Heart left ventricle (tissue), 16 donors: ENCODE measurements at regions not wholly inside any gene's neighbourhood (a gene's known extent, or its start where the extent isn't known, plus 50 kb on each side); places are given as distances from the start of the nearest gene placed in this dataset.

Experiments
- ATAC-seq, 4 donors: fragments of 200-7000 bp; cut with Tn5 transposase; one replicate each; pipeline ENCODE4 v1.9.1; 2020 to 2022; ENCODE audit warnings: moderate library complexity in 4 of 4, mild to moderate bottlenecking in 3 of 4, moderate number of reproducible peaks in 1 of 4
- DNase-seq, 5 donors: peaks; one replicate each; pipeline ENCODE4 v3.0.0-alpha.2; 2020
- H3K27ac ChIP-seq, 12 donors: fragments of 200-600 bp; sonication (generic) in 4 of 12; one replicate each; pipeline versions ENCODE4 v1.5.0 to v1.8.0; 2016 to 2022; ENCODE audit warnings: mild to moderate bottlenecking in 2 of 12
- H3K27me3 ChIP-seq, 9 donors: fragments of 200-600 bp; sonication (generic) in 2 of 9; one replicate each; pipeline versions ENCODE4 v1.5.1 to v1.8.0; 2016 to 2022; ENCODE audit warnings: mild to moderate bottlenecking in 3 of 9
- H3K36me3 ChIP-seq, 9 donors: fragments of 200-600 bp; sonication (generic) in 2 of 9; one replicate each; pipeline versions ENCODE4 v1.5.0 to v1.8.0; 2018 to 2022; ENCODE audit warnings: mild to moderate bottlenecking in 2 of 9
- H3K4me1 ChIP-seq, 12 donors: fragments of 200-600 bp; sonication (generic) in 4 of 12; one replicate each; pipeline versions ENCODE4 v1.5.0 to v1.8.0; 2016 to 2022; ENCODE audit warnings: mild to moderate bottlenecking in 3 of 12
- H3K4me3 ChIP-seq, 12 donors: fragments of 200-600 bp; sonication (generic) in 4 of 12; one replicate each; pipeline versions ENCODE4 v1.5.0 to v1.8.0; 2017 to 2022; ENCODE audit warnings: mild to moderate bottlenecking in 9 of 12, moderate library complexity in 4 of 12
- H3K9me3 ChIP-seq, 12 donors: fragments of 200-600 bp; sonication (generic) in 4 of 12; one replicate each; pipeline versions ENCODE4 v1.5.0 to v1.8.0; 2016 to 2022; ENCODE audit warnings: mild to moderate bottlenecking in 1 of 12
- POLR2A ChIP-seq, 2 donors: fragments of 450-650 bp; IDR thresholded peaks; one replicate each; pipeline ENCODE4 v1.6.1; 2017; ENCODE audit warnings: antibody characterized with exemption in 2 of 2, mild to moderate bottlenecking in 2 of 2, moderate library complexity in 2 of 2
- WGBS, 4 donors: extraction: QIAGEN DNeasy Blood & Tissue Kit in 2 of 4; methylation state at CpG; one replicate each; pipeline versions ENCODE4 v1.1.5 to v1.1.7; 2013 to 2018; 5-methylcytosine and 5-hydroxymethylcytosine counted together
- intact Hi-C, 10 donors: fragments of 100-400 bp; cut with DNase I; formaldehyde crosslinking; loops; one replicate each; pipeline versions ENCODE4 v1.11.1 to v1.14.2; 2022
- TF ChIP-seq, protein P1 (sequence below), 12 donors: fragments of 200-600 bp; sonication (generic) in 4 of 12; IDR thresholded peaks; one replicate each; pipeline versions ENCODE4 v1.5.0 to v1.8.0; 2018 to 2022; ENCODE audit warnings: antibody characterized with exemption in 12 of 12, mild to moderate bottlenecking in 5 of 12
- donor health status: ischemic (EF 13 %, LVEDD 7.1; RV severe dilation, severe dysfunction).
- donor health status: healthy with polysubstance abuse.
- donor health status: DM: no; HTN: yes; CAD: no.
- donor health status: DM: no; HTN: no; CAD: no.
- donor health status: ischemic (EF 25% LVEDD 6.9; RV normal size, moderate dysfunction).
- donor health status: ischemic (EF 25% LVEDD 5.7; RV mildly dilated, moderate dysfunction).
- donor health status: healthy.
- donor health status: DM: yes; HTN: yes; CAD: no.
- donor health status: ischemic (EF 35%, LVEDD 5.7; RV mildly dilated, moderate dysfunction).
- donor health status: nonischemic (EF 11% LVEDD 7.7; RV severe dilation, severe dysfunction).
- donor health status: DM: yes; HTN: yes; CAD: no.
- donor health status: PGD.
- donor health status: ischemic (EF 29% LVEDD 5.4; RV normal size, mild dysfunction).
- donor health status: nonischemic (EF 23%, LVEDD 6.1; RV moderate dilation, normal function).

DNA sequence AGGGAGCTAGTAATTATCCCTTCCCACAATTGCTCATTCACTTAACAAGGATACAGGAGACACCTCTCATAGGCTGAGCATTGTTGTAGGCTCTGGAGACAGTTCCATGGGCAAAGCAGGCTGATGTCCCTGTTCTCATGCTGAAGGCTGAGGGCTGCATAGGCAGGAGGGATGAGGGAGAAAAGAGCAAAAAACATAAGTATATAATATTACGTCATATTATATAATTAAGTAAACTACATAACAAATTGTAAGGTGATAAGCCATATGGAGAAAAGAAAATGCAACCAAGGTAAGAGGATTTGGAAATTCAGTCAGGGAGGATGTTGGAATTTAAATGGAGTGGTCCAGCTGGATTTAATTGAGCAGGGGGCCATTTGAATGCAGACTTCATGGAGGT is 380.6 kb upstream of the ST6GAL2 start:
- Histone ChIP-seq H3K36me3 (no peaks in the 10 kb centered on the region), H3K9me3 (peaks cover 0 to 7% (median 0%) of the 10 kb centered on the region in 12 donors), H3K27me3 (no peaks in the 10 kb centered on the region), H3K4me3 (no peak overlapping the region), H3K27ac (no peak overlapping the region), H3K4me1 (no peaks in the 10 kb centered on the region)
- TF ChIP-seq POLR2A (IDR thresholded peaks at IDR 0.05): no peak
- intact Hi-C loops: no loop called here
- DNase-seq (no peak), ATAC-seq (no peak)
- WGBS, 4 donors: 92 to 98% (median 94%) methylated on average over 1 of the region's 1 CpG

DNA sequence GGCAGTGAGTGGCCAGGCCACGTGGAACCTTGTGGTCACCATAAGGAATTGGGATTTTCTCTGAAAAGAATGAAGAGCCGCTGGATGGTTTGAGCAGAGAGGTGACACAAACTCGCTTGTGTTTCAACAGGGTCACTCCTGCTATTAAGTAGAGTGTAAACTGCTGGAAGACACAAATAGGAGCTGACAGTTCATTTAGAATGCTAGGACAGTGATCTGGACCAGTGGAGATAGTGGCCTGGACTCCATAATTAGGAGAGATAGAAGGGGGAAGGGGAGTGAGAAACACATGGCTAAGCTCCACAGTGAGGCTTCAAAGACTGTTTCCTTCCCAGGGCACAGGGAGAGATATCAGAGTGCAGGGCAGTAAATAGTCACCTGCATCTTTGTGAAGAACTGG is 381.1 kb upstream of the ST6GAL2 start:
- intact Hi-C loops: no loop called here
- Histone ChIP-seq H3K4me1 (no peaks in the 10 kb centered on the region), H3K27me3 (no peaks in the 10 kb centered on the region), H3K9me3 (peaks cover 0 to 7% (median 0%) of the 10 kb centered on the region in 12 donors), H3K36me3 (no peaks in the 10 kb centered on the region), H3K27ac (no peak overlapping the region), H3K4me3 (no peak overlapping the region)
- no peak for ATAC-seq
- WGBS, 4 donors: 81 to 94% (median 86%) methylated on average over 3 of the region's 3 CpGs
- TF ChIP-seq, protein P1, sequence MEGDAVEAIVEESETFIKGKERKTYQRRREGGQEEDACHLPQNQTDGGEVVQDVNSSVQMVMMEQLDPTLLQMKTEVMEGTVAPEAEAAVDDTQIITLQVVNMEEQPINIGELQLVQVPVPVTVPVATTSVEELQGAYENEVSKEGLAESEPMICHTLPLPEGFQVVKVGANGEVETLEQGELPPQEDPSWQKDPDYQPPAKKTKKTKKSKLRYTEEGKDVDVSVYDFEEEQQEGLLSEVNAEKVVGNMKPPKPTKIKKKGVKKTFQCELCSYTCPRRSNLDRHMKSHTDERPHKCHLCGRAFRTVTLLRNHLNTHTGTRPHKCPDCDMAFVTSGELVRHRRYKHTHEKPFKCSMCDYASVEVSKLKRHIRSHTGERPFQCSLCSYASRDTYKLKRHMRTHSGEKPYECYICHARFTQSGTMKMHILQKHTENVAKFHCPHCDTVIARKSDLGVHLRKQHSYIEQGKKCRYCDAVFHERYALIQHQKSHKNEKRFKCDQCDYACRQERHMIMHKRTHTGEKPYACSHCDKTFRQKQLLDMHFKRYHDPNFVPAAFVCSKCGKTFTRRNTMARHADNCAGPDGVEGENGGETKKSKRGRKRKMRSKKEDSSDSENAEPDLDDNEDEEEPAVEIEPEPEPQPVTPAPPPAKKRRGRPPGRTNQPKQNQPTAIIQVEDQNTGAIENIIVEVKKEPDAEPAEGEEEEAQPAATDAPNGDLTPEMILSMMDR (IDR thresholded peaks at IDR 0.05): no peak
- TF ChIP-seq POLR2A (IDR thresholded peaks at IDR 0.05): no peak
- no peak for DNase-seq

DNA sequence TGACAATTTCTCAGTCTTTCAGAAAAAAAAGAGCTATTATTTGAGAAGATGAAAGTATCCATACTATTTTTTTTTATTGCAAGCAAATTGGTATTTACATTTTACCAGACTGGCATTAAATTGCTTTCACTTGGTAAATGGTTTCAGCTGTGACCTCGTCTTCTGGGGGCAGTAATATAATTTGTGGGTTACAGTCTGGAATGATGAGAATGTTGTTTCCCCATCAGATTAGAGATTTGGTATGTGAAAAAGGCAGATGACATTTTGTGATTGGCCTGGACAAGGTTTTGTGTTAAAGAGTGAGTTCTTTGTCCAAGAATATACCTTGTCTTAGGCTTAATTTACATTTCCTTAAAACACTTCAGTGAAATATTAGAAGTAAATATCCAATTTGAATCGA is 390.1 kb upstream of the ST6GAL2 start:
- H3K36me3 ChIP-seq: no peaks in the 10 kb centered on the region
- H3K4me3 ChIP-seq: no peak overlapping the region
- intact Hi-C loops: no loop called here
- H3K9me3 ChIP-seq: peaks cover 0 to 2% (median 0%) of the 10 kb centered on the region in 12 donors
- no peak for TF ChIP-seq POLR2A (IDR thresholded peaks at IDR 0.05)
- TF ChIP-seq, protein P1 (IDR thresholded peaks at IDR 0.05): no peak
- no peaks in the 10 kb centered on the region for H3K27me3 ChIP-seq
- WGBS, 4 donors: 68 to 84% (median 80%) methylated on average over 2 of the region's 2 CpGs
- no peak overlapping the region for H3K27ac ChIP-seq
- no peak for ATAC-seq
- peaks cover 0 to 3% (median 0%) of the 10 kb centered on the region in 12 donors for H3K4me1 ChIP-seq
- no peak for DNase-seq

DNA sequence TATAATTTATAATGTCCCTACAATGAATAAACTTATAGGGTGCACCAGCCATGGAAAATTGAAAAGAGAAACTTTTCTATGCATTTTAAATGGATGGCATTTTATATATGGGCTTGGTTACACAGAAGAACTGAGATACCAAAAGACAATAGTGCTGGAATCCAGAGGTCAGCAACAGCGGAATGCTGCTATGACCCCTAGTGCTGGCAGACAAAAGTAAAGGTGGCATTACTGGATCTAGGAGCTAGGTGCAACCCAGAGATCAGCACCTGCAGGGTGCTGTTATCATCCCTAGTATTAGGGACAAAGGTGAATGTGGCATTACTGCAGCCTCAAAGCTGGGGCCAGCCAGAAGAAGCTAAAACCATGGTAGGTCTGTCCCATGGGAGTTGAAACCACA is 392.7 kb upstream of the ST6GAL2 start:
- TF ChIP-seq, protein P1 (IDR thresholded peaks at IDR 0.05): no peak
- no peak for TF ChIP-seq POLR2A (IDR thresholded peaks at IDR 0.05)
- intact Hi-C loops: no loop called here
- 80 to 93% (median 91%) methylated on average over 1 of the region's 1 CpG for WGBS, 4 donors
- Histone ChIP-seq H3K4me3 (no peak overlapping the region), H3K36me3 (no peaks in the 10 kb centered on the region), H3K27ac (no peak overlapping the region), H3K27me3 (no peaks in the 10 kb centered on the region), H3K9me3 (no peaks in the 10 kb centered on the region), H3K4me1 (peaks cover 0 to 3% (median 0%) of the 10 kb centered on the region in 12 donors)
- DNase-seq (no peak), ATAC-seq (no peak)

DNA sequence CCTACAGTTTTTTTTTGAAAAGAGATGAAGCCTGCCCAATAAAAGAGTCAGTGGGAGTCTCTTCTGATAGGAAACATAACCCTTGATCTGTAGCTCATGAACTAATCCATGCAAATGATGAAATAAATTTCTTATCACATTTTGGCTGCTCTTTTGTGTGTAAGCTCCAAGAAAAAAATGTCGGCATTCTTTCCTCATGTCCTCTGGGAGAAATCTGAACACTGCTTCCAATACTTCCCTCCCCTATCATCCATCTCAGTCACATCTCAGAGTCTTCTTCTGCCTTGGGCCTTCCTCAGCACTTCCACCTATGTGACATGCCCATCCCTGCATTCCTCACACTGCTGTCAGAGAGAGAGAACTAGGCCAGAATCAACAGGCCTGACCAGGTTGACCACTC is 395.7 kb upstream of the ST6GAL2 start:
- 54 to 74% (median 66%) methylated on average over 1 of the region's 1 CpG for WGBS, 4 donors
- Histone ChIP-seq H3K4me3 (no peak overlapping the region), H3K27me3 (no peaks in the 10 kb centered on the region), H3K4me1 (peaks cover 0 to 3% (median 0%) of the 10 kb centered on the region in 12 donors), H3K9me3 (no peaks in the 10 kb centered on the region), H3K36me3 (no peaks in the 10 kb centered on the region), H3K27ac (no peak overlapping the region)
- TF ChIP-seq POLR2A (IDR thresholded peaks at IDR 0.05): no peak
- TF ChIP-seq, protein P1 (IDR thresholded peaks at IDR 0.05): no peak
- DNase-seq (no peak), ATAC-seq (peak in 1 of 4 donors; percentile 24)
- intact Hi-C loops: no loop called here
